HL-60 (cell line): ENCODE measurements at regions not wholly inside any gene's neighbourhood (a gene's known extent, or its start where the extent isn't known, plus 50 kb on each side); places are given as distances from the start of the nearest gene placed in this dataset.

Source experiments
- DNase-seq, 2 experiments: peaks; one replicate each; pipeline ENCODE4 v3.0.0-alpha.2; 2010 to 2020; ENCODE audit warnings: low read depth in 1 of 2, low spot score in 1 of 2
- H3K27ac ChIP-seq: fragments of 250-450 bp; sonication (Bioruptor Pico); replicated peaks from 2 replicates; pipeline ENCODE4 v1.5.1; 2020; ENCODE audit warnings: mild to moderate bottlenecking, moderate library complexity
- H3K27me3 ChIP-seq: fragments of 250-450 bp; sonication (Bioruptor Pico); 2 replicates; pipeline ENCODE4 v1.5.1; 2021; ENCODE audit warnings: mild to moderate bottlenecking, moderate library complexity; ENCODE audit not compliant: insufficient read depth, poor library complexity, severe bottlenecking
- H3K4me3 ChIP-seq: replicated peaks from 2 replicates; pipeline ENCODE4 v1.5.1; 2011; ENCODE audit warnings: mild to moderate bottlenecking, control low read depth, low read length; ENCODE audit not compliant: insufficient read depth
- GABPA ChIP-seq: IDR thresholded peaks from 2 replicates; pipeline ENCODE4 v1.6.1; 2012; ENCODE audit warnings: low read depth
- POLR2AphosphoS5 ChIP-seq: IDR thresholded peaks from 2 replicates; pipeline ENCODE4 v1.6.1; 2012; ENCODE audit warnings: low read depth
- SPI1 ChIP-seq: IDR thresholded peaks from 2 replicates; pipeline ENCODE4 v1.6.1; 2012; ENCODE audit warnings: low read depth, mild to moderate bottlenecking, borderline replicate concordance
- TF ChIP-seq, protein P1 (sequence below): IDR thresholded peaks from one replicate; pipeline ENCODE4 v1.5.1; 2011; ENCODE audit warnings: low read length, control low read depth, inconsistent platforms; ENCODE audit not compliant: insufficient read depth
- TF ChIP-seq, protein P2 (sequence below): IDR thresholded peaks from 2 replicates; pipeline ENCODE4 v1.6.1; 2012; ENCODE audit warnings: low read depth; ENCODE audit not compliant: insufficient replicate concordance

DNA sequence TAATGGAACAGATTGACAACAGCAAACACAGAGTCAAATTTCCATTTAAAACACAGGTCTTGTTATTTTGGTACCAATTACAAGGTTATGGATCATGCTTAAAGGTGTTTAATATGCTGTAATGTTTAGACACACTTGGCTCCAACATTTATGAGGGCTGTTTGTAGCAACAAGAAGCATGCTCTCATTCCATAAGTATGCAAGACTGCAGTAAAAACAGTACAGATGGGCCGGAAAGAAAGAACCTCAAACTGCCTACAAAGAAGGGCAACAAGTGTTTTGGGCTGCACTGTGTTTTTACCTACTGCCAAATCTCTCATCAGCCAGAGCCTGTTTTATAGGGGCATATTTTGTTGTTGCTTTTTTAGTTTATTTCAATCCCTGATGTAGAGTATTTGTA, 100.5 kb upstream of the HS3ST3A1 start:
- H3K27me3 ChIP-seq = no peaks in the 10 kb centered on the region
- DNase-seq = no peak
- H3K4me3 ChIP-seq = no peak overlapping the region
- no peak overlapping the region for H3K27ac ChIP-seq
- TF ChIP-seq SPI1 = no peak
- TF ChIP-seq, protein P1, sequence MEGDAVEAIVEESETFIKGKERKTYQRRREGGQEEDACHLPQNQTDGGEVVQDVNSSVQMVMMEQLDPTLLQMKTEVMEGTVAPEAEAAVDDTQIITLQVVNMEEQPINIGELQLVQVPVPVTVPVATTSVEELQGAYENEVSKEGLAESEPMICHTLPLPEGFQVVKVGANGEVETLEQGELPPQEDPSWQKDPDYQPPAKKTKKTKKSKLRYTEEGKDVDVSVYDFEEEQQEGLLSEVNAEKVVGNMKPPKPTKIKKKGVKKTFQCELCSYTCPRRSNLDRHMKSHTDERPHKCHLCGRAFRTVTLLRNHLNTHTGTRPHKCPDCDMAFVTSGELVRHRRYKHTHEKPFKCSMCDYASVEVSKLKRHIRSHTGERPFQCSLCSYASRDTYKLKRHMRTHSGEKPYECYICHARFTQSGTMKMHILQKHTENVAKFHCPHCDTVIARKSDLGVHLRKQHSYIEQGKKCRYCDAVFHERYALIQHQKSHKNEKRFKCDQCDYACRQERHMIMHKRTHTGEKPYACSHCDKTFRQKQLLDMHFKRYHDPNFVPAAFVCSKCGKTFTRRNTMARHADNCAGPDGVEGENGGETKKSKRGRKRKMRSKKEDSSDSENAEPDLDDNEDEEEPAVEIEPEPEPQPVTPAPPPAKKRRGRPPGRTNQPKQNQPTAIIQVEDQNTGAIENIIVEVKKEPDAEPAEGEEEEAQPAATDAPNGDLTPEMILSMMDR = no peak
- TF ChIP-seq GABPA = no peak
- TF ChIP-seq, protein P2, sequence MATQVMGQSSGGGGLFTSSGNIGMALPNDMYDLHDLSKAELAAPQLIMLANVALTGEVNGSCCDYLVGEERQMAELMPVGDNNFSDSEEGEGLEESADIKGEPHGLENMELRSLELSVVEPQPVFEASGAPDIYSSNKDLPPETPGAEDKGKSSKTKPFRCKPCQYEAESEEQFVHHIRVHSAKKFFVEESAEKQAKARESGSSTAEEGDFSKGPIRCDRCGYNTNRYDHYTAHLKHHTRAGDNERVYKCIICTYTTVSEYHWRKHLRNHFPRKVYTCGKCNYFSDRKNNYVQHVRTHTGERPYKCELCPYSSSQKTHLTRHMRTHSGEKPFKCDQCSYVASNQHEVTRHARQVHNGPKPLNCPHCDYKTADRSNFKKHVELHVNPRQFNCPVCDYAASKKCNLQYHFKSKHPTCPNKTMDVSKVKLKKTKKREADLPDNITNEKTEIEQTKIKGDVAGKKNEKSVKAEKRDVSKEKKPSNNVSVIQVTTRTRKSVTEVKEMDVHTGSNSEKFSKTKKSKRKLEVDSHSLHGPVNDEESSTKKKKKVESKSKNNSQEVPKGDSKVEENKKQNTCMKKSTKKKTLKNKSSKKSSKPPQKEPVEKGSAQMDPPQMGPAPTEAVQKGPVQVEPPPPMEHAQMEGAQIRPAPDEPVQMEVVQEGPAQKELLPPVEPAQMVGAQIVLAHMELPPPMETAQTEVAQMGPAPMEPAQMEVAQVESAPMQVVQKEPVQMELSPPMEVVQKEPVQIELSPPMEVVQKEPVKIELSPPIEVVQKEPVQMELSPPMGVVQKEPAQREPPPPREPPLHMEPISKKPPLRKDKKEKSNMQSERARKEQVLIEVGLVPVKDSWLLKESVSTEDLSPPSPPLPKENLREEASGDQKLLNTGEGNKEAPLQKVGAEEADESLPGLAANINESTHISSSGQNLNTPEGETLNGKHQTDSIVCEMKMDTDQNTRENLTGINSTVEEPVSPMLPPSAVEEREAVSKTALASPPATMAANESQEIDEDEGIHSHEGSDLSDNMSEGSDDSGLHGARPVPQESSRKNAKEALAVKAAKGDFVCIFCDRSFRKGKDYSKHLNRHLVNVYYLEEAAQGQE = no peak
- no peak for TF ChIP-seq POLR2AphosphoS5

DNA sequence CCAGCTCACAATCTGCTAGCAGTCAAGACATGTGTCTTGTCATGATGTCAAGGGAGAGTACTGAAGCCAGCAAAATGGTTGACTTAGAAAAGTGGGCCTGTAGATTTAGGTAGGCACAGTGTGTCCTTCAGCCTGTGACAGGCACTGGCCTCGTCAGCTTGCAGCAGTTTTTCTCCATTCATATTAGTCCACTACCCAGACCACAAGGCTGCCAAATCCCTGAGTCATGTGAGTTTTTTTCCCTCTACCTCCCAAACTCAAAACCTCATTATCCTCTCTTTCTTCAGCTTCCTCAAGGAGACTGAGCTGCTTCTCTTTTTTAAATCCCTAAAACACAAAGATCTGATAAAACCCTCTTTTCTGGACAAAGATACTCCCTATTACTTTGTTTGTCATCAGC, 102.6 kb upstream of the HS3ST3A1 start:
- Histone ChIP-seq H3K4me3 (no peak overlapping the region), H3K27me3 (no peaks in the 10 kb centered on the region), H3K27ac (no peak overlapping the region)
- no peak for DNase-seq
- TF ChIP-seq POLR2AphosphoS5 = no peak
- no peak for TF ChIP-seq SPI1
- no peak for TF ChIP-seq GABPA

DNA sequence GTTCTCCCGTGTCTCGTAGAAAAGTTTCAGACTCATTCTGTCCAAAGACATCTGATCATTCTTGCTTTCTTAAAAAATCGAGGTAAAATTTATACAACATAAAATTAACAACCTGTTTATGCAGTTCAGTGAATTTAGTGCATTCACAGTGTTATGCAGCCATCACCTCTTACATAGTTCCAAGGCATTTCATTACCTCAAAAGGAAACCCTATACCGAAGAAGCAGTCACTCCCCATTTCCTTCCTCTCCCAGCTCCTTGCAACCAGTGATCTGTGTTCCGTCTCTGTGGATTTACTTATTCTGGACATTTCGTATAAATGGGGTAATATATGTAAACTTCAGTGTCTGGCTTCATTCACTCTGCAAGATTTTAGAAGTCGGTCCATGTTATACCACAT, 103.5 kb upstream of the HS3ST3A1 start:
- DNase-seq = no peak
- Histone ChIP-seq H3K4me3 (no peak overlapping the region), H3K27me3 (no peaks in the 10 kb centered on the region), H3K27ac (no peak overlapping the region)
- TF ChIP-seq POLR2AphosphoS5 = no peak
- no peak for TF ChIP-seq GABPA
- TF ChIP-seq, protein P1 = no peak
- TF ChIP-seq, protein P2 = no peak
- TF ChIP-seq SPI1 = no peak

DNA sequence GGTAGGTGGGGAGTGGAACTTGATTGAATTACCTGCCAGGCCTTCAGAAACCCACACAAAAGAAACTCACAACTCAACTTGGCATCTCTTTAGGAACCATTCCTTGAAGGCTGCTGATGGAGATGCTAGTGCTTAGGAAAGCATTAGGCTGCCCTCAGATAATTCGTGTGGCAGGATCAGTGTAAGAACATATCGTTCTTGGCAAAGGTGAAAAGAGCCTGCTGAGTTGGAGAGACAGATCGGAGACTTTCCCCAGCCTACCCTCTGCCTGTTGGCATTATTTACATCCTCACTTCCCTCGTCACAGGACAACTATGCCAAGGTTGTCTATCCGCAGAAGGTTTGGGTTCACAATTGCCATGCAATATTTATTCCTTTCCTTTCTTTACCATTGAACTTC, 120.0 kb upstream of the HS3ST3A1 start:
- no peaks in the 10 kb centered on the region for H3K27me3 ChIP-seq
- no peak overlapping the region for H3K27ac ChIP-seq
- no peak overlapping the region for H3K4me3 ChIP-seq
- TF ChIP-seq SPI1 (no peak), GABPA (no peak), POLR2AphosphoS5 (no peak)
- TF ChIP-seq, protein P1 = no peak
- TF ChIP-seq, protein P2 = no peak
- DNase-seq = no peak
